ENCODE measurements at regions not wholly inside any gene's neighbourhood (a gene's known extent, or its start where the extent isn't known, plus 50 kb on each side); places are given as distances from the start of the nearest gene placed in this dataset.
"Not testable (repeated sequence)": the region's sequence is repeated elsewhere in the genome, so short reads cannot be mapped to it uniquely, and the experiment has no call there.

GRCh38 chrX:13381514-13381913 is 61.7 kb upstream of the ATXN3L start:
- no peak for DNase-seq (ENCODE audit: low read depth)

GRCh38 chrX:13380211-13380610 is 60.4 kb upstream of the ATXN3L start:
- no peak for DNase-seq (ENCODE audit: low read depth)

- DNase-seq (ENCODE audit: low read depth) = not testable (repeated sequence)
These were observed 59.0 kb upstream of the ATXN3L start for GRCh38 chrX:13378562-13379518.

DNA sequence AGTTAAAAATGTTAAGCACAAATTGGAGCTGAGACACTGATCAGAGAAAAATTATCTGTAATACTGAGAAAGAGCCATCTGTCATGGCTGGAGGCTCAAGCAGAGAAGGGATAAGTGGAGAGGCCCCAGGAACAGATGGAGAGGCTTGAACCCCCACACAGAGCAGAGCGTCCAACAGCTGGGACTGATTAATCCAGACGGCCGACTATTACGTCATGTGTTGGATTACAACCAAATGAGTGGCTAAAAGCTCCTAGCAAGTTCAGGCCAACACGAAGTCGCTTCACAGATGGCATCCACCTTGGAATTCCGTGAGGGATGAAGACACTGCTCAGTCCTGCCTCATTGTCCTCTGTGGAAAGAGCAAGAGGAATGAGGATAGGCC is 57.7 kb upstream of the ATXN3L start:
- no peak for DNase-seq (ENCODE audit: low read depth)

DNA sequence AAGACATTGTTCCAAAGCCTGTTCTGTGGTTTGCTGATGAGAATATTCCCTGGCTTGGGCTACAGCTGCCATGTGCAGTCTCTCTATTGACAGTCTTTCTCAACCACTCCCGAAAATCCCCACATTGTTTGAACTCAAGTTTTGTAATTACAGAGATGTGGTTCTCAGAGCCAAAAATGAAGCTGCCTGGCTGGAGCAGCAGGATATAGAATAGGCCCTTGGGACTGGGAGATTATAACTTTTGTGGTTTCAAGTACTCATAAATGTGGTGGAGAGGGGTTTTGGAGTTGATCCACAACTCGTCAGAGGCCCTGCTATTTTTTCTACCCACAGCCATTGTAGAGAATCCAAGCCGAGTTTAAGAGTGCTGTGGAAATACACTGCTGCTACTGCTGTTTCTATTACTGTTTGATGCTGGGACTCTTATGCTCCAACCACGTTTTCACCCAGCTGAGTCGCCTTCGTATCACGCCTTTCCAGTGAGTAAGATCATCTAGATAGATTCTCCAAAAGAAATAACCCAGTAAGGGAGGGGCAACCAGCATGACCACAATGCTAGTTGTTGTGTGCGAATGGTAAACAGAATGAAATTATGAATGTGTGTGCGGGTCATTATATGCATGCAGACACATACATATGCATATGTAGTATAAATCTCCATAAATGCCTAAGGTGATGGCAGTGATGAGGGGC is 57.1 kb upstream of the ATXN3L start:
- DNase-seq (ENCODE audit: low read depth) = no peak

DNA sequence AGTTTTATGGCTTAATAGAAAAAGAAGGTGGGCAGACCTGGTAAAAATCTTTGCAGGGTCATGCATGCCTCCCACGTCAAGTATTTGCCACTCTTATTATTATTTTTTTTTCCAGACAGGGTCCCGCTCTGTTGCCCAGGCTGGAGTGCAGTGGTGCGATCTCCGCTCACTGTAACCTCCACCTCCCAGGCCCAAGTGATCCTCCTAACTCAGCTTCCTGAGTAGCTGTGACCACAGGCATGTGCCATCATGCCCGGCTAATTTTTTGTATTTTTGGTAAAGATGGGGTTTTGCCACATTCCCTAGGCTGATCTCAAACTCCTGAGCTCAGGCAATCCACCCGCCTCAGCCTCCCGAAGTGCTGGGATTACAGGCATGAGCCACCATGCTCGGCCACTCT is 55.7 kb upstream of the ATXN3L start:
- not testable (repeated sequence) for DNase-seq (ENCODE audit: low read depth)

DNA sequence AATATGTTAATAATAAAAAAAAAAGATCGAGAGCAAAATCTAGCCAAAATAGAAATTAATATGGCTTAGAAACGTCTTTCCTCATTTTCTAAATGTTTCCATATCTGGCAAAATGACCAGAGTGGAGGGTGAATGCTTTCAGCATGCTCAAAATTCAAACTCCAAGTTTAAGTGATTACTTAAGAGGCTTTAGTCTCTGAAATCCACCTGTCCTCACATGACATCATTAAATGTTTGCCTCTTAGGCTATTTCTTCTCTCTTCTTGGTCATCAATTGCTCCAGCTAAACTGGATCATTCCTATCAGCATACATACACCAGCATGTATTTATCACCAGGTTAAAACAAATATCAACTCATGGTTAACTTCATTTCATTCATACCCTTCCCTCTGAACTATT is 54.5 kb upstream of the ATXN3L start:
- no peak for DNase-seq (ENCODE audit: low read depth)

GRCh38 chrX:13373431-13374187 is 53.8 kb upstream of the ATXN3L start:
- no peak for DNase-seq (ENCODE audit: low read depth)

- DNase-seq (ENCODE audit: low read depth) = no peak
These were observed 53.2 kb upstream of the ATXN3L start for GRCh38 chrX:13373027-13373426.

- no peak for DNase-seq (ENCODE audit: low read depth)
These were observed 52.5 kb upstream of the ATXN3L start for GRCh38 chrX:13372203-13372980.

- DNase-seq (ENCODE audit: low read depth) = no peak
These were observed 51.3 kb upstream of the ATXN3L start for GRCh38 chrX:13371186-13371585.

DNA sequence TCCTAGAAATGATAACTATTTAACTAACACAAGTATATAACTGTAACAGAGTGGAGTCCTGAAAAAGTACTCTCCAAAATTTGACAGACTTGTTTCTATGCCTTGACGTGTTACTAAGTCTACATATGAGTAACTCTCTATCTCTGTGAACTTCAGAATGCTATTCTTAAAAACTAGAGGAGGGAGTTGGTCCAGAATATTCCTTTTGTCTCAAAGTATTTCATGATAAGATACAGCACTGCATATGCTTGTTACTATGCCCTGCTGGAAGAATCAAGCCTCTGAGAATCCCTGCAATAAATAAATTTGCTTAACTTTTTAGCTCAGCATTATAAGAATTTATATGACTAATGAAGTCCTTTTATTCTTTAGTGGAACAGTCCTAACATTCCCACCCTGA is 50.9 kb upstream of the ATXN3L start:
- no peak for DNase-seq (ENCODE audit: low read depth)

Data from activated T-cell treated with anti-CD3 and anti-CD28 coated beads for 24 hours (primary cell).